Neural crest cell (in vitro differentiated cells): ENCODE measurements at regions not wholly inside any gene's neighbourhood (a gene's known extent, or its start where the extent isn't known, plus 50 kb on each side); places are given as distances from the start of the nearest gene placed in this dataset.
A peak's percentile ranks its signal among the peaks of the same experiment; 100 is the strongest.

Experiments
- DNase-seq: peaks from one replicate; pipeline ENCODE4 v3.0.0; 2021; ENCODE audit warnings: low read depth, mixed read lengths, low spot score
- H3K27ac Mint-ChIP-seq: one replicate; pipeline ENCODE4 v1.8.0; 2021; ENCODE audit warnings: mild to moderate bottlenecking, mixed read lengths; ENCODE audit not compliant: unreplicated experiment
- H3K27me3 Mint-ChIP-seq: 2 replicates; pipeline ENCODE4 v1.8.0; 2021; ENCODE audit warnings: low read depth, mild to moderate bottlenecking, mixed read lengths
- H3K36me3 Mint-ChIP-seq: 2 replicates; pipeline ENCODE4 v1.8.0; 2021; ENCODE audit warnings: low read depth, mild to moderate bottlenecking, mixed read lengths
- H3K4me1 Mint-ChIP-seq: 2 replicates; pipeline ENCODE4 v1.8.0; 2021; ENCODE audit warnings: mixed read lengths
- H3K4me3 Mint-ChIP-seq: one replicate; pipeline ENCODE4 v1.8.0; 2021; ENCODE audit warnings: mild to moderate bottlenecking, mixed read lengths
- H3K9me3 Mint-ChIP-seq: 2 replicates; pipeline ENCODE4 v1.8.0; 2021; ENCODE audit warnings: mixed read lengths
- TF ChIP-seq, protein P1 (sequence below): fragments of 200-600 bp; sonication (generic); conservative IDR thresholded peaks from 2 replicates; pipeline ENCODE4 v1.5.0; 2021; ENCODE audit warnings: antibody characterized with exemption, mild to moderate bottlenecking

DNA sequence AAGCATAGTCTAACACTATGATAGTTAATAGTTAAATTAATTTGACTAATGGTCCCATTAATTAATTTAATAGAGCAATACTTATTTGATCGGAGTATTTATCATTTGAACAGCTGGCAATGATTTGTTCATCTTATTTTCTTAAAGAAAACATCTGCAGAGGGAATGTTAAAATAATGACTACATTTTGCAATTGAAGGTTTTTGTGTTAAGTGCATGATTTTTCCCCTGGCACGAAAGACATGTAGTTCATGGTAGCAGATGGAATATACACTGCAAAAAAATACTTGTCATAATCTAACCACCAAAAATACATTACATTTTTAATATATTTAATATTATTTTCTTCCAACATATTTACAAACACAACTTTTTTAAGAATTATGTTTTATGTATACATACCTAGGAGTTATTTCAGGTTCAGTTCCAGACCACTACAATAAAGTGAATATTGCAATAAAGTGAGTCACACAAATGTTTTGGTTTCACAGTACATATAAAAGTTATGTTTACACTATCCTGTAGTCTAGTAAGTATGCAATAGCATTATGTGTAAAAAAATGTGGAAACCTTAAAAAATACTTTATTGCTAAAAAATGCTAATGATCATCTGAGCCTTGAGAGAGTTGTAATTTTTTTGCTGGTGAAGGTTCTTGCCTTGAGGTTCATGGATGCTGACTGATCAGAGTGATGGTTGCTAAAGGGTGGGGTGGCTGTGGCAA lies 292.6 kb upstream of the DAB2 start:
- no peak overlapping the region for H3K27ac Mint-ChIP-seq
- peaks cover 4% of the 10 kb centered on the region for H3K9me3 Mint-ChIP-seq
- H3K27me3 Mint-ChIP-seq, result no peaks in the 10 kb centered on the region
- H3K4me1 Mint-ChIP-seq, result no peaks in the 10 kb centered on the region
- no peak for DNase-seq
- H3K4me3 Mint-ChIP-seq, result no peak overlapping the region
- H3K36me3 Mint-ChIP-seq, result no peaks in the 10 kb centered on the region
- TF ChIP-seq, protein P1, sequence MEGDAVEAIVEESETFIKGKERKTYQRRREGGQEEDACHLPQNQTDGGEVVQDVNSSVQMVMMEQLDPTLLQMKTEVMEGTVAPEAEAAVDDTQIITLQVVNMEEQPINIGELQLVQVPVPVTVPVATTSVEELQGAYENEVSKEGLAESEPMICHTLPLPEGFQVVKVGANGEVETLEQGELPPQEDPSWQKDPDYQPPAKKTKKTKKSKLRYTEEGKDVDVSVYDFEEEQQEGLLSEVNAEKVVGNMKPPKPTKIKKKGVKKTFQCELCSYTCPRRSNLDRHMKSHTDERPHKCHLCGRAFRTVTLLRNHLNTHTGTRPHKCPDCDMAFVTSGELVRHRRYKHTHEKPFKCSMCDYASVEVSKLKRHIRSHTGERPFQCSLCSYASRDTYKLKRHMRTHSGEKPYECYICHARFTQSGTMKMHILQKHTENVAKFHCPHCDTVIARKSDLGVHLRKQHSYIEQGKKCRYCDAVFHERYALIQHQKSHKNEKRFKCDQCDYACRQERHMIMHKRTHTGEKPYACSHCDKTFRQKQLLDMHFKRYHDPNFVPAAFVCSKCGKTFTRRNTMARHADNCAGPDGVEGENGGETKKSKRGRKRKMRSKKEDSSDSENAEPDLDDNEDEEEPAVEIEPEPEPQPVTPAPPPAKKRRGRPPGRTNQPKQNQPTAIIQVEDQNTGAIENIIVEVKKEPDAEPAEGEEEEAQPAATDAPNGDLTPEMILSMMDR, result no peak

DNA sequence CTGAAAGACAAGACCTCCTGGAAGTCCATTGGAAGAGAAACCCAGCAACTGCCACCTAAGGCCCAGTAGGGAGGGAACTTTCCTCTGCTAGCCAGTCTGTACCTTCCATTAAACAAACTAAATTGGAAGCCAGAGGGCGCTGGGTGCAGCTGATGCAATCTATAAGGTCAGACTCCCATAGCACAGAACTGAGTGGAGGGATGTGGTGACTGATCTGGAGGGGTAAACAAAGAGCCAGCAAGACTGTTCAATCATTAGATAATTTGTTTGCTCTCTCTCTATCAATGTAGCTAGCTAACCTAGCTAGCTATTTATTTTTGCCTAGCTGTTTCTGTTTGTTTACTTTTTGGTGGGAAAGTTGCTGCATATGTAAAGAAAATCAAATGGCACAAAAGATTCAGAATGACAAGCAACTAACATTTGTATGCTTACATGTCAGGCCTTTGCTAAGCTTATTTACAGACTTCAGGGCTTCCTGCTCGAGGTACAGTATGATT lies 291.8 kb upstream of the DAB2 start:
- no peaks in the 10 kb centered on the region for H3K27me3 Mint-ChIP-seq
- peak; percentile 2 for DNase-seq
- no peaks in the 10 kb centered on the region for H3K36me3 Mint-ChIP-seq
- no peaks in the 10 kb centered on the region for H3K9me3 Mint-ChIP-seq
- H3K4me3 Mint-ChIP-seq, result no peak overlapping the region
- no peak overlapping the region for H3K27ac Mint-ChIP-seq
- TF ChIP-seq, protein P1, result peak; percentile 46
- H3K4me1 Mint-ChIP-seq, result no peaks in the 10 kb centered on the region

DNA sequence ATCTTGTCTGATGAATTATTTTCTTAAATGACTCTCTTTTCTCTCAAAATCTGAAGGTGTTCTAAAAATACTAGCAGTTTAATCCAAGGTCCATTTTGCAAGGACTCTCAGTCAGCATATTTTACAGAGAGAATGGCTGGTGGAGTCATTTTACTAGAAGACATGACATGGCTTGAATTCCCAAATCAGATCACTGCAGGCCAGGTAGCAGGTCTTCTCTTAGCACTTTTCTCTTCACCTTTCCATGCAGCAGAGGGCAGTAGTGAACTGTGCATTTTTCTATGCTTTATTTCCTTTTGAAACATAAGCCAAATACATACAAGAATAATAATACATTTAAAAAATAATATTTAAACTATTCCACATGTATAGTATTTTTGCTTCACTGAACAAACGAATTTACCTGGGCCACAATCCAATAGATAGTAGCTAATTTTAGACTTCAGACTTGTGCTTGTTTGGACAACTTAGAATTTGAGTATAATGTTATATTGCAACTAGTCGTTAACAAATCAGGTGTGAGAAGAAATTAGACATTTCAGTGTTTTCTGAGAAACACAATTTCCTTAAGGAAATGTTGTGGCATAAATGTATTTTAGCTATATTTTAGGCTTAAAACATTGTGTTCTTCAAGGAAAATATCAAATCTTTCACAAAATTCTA lies 289.4 kb upstream of the DAB2 start:
- Mint-ChIP-seq H3K27ac (no peak overlapping the region), H3K27me3 (peaks cover 3% of the 10 kb centered on the region), H3K9me3 (no peaks in the 10 kb centered on the region), H3K4me1 (no peaks in the 10 kb centered on the region), H3K36me3 (no peaks in the 10 kb centered on the region), H3K4me3 (no peak overlapping the region)
- TF ChIP-seq, protein P1, result peak; percentile 82
- DNase-seq, result peak; percentile 23

DNA sequence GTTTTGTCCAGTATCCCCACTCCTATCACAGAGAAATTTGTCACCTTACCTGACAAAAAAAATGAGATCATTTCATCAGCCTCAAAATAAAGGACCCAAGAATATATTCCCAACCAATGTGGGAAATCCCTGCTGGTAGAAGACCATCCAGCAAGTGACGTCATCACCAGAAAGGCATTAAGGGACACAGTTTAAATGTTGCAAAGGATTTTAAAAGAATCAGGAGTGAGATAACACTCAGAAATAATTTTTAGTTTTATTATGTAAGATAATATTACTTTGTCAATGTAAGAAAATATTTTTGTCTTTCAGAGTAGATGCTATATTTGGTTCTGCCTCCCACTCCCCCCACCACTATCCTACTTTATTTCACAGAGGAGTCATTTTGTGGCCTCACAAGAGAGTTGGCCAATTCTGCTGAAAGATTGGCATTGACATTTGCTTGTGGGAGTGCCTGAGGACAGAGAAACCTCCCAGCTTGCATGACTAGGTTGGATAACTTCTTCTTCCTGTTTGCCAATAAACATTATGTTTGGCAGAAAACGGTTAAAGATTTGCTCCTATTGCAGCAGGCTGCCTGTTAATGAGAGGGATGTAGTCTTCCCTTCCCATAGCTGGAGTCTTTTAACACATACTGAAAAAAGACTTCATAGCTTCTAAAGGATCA lies 288.6 kb upstream of the DAB2 start:
- TF ChIP-seq, protein P1, result no peak
- Mint-ChIP-seq H3K4me3 (no peak overlapping the region), H3K4me1 (no peaks in the 10 kb centered on the region), H3K36me3 (no peaks in the 10 kb centered on the region), H3K27ac (no peak overlapping the region), H3K27me3 (peaks cover 3% of the 10 kb centered on the region), H3K9me3 (no peaks in the 10 kb centered on the region)
- DNase-seq, result no peak

DNA sequence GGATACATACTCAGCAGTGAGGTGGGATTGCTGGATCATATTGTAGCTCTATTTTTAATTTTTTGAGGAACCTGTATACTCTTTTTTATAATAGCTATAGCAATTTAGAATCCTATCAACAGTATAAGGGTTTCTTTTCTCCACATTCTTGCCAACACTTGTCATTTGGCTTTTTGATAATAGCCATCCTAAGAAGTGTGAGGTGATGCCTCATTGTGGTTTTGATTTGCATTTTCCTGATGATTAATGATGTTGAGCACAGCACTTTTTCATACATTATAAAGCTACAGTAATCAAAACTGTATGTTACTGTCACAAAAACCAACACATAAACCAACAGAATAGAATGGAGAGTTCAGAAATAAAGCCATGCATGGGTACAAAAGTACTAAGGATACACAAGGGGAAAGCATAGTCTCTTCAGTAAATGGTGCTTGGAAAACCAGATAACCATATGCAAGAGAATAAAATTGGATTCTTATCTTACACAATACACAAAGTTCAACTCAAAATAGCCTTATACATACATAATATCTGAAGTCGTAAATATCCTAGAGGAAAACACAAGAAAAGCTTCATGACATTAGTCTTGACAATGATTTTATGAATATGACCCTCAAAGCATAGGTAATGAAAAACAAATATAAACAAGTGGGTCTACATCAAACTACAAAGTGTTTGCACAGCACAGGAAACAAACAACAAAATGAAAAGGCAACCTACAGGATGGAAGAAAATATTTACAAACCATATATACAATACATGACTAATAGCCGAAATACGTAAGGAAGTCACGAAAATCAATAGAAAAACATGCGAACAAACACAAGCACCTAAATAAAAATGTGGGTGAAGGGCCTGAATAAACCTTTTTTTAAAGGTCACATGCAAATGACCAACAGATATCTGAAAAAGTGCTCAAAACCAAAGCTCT lies 287.8 kb upstream of the DAB2 start:
- H3K36me3 Mint-ChIP-seq, result no peaks in the 10 kb centered on the region
- DNase-seq, result no peak
- no peak overlapping the region for H3K4me3 Mint-ChIP-seq
- no peaks in the 10 kb centered on the region for H3K4me1 Mint-ChIP-seq
- peaks cover 3% of the 10 kb centered on the region for H3K27me3 Mint-ChIP-seq
- H3K27ac Mint-ChIP-seq, result no peak overlapping the region
- TF ChIP-seq, protein P1, result no peak
- H3K9me3 Mint-ChIP-seq, result no peaks in the 10 kb centered on the region
